GM04503 (cell line): ENCODE measurements at regions not wholly inside any gene's neighbourhood (a gene's known extent, or its start where the extent isn't known, plus 50 kb on each side); places are given as distances from the start of the nearest gene placed in this dataset.
A peak's percentile ranks its signal among the peaks of the same experiment; 100 is the strongest.

Source experiments
- DNase-seq: peaks from one replicate; pipeline ENCODE4 v3.0.0-alpha.2; 2012; ENCODE audit warnings: low read depth

- no peak for DNase-seq
Observed at GRCh38 chr10:62870866-62871265, 54.7 kb upstream of the EGR2 start.

GRCh38 chr10:62869958-62870357 lies 53.8 kb upstream of the EGR2 start:
- no peak for DNase-seq

- DNase-seq, result no peak
Observed at GRCh38 chr10:62866941-62867340, 50.8 kb upstream of the EGR2 start.

GRCh38 chr10:62866451-62866850 lies 50.3 kb upstream of the EGR2 start:
- DNase-seq, result peak; percentile 8
